Activated T-cell treated with anti-CD3 and anti-CD28 coated beads for 48 hours (primary cell): ENCODE measurements at regions not wholly inside any gene's neighbourhood (a gene's known extent, or its start where the extent isn't known, plus 50 kb on each side); places are given as distances from the start of the nearest gene placed in this dataset.
"Not testable (repeated sequence)": the region's sequence is repeated elsewhere in the genome, so short reads cannot be mapped to it uniquely, and the experiment has no call there.

Source experiments
- DNase-seq: peaks from one replicate; pipeline ENCODE4 v3.0.0-alpha.2; 2020; ENCODE audit warnings: low read depth

DNA sequence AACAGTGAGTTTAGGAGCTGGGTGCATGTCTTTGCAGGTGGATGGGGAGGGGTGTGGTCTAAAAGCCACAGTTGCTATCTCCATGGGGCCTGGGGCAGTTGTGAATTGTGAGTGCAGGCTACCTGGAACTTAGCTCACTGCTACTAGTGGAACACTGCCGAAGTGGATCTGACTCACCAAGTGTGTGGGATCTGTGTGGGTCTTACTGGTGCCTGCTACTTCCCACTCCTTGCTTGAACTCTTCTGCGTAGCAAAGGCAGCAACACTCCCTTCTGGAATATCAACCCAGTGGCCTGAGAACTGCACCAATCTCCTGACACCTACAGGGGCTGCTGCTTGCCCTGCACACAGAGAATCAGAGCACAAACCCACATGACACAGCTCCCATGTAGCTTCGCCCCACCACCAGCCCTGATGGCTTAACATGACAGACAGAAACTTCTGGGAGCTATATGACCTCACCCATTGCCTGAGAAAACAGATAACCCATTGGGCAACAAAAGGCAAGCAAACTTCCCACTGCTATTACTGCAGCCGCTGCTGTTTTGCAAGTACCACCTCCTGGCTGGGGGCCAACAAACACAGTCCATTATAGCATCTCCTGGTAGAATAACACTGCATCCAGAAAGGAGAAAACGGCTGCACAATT, 455.1 kb upstream of the DDX18 start:
- DNase-seq = no peak

DNA sequence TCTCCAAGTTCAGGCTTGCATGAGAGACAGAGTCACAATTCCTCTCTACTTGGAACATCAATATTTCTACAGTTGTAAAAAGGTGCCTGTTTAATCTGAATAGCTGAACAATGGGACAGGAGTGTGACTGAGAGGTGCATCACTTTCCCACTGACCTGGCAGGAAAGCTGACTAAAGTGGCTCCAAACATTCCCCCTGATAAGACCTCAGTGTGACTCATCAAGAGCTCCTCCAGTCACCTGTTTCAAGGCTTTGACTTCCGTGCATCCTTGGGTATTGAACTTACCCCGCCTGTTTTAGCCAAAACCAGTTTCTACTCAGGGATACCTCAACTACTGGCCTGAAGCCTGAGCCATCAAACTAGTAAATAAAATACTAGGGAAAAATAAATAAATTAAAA, 453.9 kb upstream of the DDX18 start:
- DNase-seq = no peak

DNA sequence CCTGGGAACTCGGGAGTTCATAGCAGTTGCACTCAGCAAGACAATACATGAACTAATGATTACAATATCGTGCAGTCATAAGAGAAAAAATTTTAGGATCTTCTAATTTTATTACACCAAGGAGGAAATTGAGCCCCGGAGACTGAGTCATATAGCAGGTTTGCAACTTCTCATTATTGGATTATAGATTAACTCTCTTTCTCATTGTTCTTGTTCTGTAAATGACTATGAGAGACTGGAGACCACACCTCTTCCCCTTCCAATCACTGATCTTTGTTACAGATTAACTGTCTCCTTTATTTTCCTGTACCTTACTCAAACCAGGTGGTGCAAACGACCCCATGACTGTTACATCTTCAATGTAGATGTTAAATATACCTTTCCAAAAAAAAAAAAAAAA, 435.8 kb upstream of the DDX18 start:
- no peak for DNase-seq

DNA sequence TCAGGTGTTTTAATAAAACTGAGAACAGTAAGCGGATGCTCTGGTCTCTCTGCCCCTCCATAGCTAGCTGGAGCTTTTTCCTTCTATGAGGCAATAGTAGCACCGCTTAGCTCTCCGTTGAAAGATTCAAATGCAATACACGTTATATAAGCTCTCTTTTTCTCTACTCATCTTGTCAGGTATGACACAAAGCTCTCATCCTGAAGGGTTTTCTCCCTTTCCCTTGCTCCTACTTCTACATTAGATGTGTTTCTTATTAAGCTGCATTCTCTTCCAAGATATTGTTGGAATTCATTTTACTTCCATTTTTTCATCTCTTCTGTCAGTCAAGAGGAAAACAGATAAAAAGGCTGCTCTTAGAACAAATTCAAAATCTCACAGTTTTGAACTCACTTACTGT, 434.6 kb upstream of the DDX18 start:
- no peak for DNase-seq

DNA sequence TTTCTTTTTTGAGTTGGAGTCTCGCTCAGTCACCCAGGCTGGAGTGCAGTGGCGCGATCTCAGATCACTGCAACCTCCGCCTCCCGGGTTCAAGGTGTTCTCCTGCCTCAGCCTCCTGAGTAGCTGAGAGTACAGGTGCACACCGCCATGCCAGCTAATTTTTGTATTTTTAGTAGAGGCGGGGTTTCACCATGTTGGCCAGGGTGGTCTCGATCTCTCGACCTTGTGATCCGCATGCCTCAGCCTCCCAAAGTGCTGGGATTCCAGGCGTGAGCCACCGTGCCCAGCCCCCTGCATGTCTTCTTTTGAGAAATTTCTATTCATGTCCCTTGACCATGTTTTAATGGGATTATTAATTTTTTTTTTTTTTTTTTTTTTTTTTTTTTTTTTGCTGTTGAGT, 430.5 kb upstream of the DDX18 start:
- not testable (repeated sequence) for DNase-seq

DNA sequence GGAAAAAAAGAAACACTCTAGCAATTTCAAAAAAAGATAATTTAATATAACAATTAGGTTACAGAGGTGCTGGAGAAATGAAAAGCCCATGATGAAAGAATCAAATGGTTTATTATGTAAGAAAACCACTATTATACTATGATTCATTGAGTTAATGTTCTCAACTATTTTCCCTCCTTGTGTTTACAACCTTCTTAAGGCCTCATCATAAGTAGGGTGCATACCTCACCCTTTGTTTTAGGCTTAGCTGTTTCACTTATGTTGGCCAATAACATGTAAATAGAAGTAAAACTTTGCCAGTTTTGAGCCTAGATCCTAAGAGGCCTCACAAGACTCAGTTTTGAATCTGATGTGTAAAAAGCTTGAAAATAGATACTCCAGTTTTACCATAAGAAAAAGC, 418.3 kb upstream of the DDX18 start:
- DNase-seq = no peak

DNA sequence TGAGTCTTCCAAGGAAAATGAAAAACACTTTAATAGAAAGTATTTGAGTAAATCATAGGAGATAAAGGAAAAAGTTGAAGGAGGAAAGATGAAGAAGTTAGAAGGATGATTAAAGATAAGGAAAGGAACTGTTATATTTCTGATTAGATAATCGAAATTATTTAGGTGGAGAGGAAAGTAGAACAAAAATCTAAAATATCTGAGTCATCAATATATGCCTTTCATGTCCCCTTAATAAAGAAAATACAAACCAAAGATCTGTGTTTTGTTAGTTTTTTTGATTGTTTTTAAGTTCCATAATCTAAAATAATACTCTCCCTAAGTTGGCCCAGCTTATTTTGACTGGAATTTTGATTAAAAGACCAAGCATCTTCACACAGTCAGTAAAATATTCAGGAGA, 412.9 kb upstream of the DDX18 start:
- no peak for DNase-seq

DNA sequence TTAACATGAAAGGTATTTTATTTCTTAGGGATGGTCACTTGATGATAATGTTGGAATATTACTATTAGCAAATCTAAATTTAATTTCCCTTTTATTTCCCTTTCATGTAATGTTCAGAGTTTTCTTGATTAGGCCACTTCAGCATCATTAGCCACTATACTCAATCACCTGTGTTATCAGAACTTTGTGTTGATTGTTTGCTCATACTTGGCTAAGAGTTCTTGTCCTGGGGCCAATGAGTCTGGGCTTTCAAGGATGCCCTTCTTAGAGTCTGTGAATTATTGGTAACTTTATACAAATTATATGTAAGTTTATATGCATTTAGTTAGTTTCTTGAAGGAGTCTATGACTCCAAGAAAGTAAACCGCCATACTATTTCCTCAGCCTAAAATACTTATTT, 408.0 kb upstream of the DDX18 start:
- DNase-seq = no peak

DNA sequence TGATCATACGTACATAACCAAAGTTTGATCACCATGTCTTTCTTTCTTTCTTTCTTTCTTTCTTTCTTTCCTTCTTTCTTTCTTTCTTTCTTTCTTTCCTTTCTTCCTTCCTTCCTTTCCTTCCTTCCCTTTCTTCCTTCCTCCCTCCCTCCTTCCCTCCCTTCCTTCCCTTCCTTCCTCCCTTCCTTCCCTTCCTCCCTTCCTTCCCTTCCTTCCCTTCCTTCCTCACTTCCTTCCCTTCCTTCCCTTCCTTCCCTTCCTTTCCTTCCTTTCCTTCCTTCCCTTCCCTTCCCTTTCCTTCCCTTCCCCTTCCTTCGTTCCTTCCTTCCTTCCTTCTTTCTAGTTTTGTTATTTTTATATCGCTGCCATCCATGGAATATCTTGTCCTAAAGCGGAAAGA, 406.7 kb upstream of the DDX18 start:
- no peak for DNase-seq

DNA sequence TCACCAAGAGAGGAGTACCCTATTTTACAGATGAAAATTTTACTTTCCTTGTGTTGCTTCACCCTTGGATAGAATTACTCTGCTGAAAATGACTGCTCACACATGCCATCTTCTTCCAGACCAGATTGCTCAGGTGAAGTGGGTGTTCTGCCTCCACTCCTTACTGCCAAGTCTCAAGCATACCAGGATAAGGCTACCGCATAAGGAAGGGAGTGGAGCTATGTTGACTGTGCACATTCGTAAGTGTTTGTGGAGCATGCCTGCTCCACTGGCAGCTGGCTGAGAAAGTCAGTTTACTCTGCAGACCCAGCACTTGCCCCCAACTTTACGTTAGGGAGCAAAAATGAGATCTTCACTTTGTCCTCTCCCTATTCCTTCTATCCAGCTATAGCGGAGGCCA, 405.0 kb upstream of the DDX18 start:
- DNase-seq = no peak

DNA sequence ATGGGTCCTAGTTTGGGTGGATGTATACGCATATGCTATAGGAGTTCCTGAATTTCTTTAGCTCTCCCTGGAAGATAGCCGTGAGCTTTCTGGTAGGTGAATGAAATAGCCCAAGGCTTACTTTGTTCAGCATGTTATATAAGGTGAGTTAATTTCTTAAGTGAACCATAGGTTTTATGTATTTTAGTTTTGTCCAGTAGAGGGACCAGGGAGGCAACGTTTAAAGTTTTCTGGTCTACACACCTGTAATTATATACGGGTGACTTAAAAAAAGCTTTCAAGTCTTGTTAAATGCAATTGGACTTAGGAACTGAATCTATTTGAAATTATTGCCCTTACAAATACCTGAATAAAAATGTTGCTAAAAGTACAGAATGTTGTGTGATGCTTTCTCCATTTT, 402.5 kb upstream of the DDX18 start:
- DNase-seq = no peak

DNA sequence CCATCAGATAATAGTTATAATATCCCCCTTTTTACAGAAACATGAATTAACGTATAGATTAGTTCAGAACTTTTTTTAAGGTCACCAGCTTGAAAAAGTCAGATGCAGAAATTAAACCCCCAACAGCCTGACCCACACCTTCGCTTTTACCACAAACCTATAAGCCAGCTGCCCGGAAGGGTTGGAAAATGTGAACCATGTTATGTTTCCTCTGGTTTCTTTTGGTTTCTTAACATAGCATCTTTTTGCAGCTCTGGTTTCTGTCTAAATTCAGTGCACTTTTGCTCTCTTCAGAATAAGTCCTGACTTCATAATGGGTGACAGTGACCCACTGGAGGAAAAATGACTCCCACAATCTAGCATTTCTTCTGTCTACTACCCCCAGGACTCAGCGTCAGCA, 381.7 kb upstream of the DDX18 start:
- DNase-seq = no peak

DNA sequence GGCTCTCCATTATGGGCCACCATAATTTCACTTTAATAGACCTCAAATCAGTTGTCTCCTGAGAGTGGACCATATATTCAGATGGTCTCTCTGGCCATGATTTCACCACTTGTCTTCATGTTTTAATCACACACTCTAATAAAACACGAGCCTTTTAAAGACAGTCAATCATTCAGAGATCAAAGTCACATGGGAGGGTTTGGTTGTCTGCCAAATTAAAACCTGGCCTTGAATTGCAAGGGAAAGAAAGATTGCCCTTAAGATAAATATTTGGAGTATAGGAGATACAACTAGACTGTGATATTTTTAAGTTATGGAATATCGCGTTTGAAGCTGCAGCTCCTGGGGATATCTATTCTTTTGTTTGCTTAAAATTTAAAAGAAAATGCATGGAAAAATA, 377.8 kb upstream of the DDX18 start:
- DNase-seq = no peak

DNA sequence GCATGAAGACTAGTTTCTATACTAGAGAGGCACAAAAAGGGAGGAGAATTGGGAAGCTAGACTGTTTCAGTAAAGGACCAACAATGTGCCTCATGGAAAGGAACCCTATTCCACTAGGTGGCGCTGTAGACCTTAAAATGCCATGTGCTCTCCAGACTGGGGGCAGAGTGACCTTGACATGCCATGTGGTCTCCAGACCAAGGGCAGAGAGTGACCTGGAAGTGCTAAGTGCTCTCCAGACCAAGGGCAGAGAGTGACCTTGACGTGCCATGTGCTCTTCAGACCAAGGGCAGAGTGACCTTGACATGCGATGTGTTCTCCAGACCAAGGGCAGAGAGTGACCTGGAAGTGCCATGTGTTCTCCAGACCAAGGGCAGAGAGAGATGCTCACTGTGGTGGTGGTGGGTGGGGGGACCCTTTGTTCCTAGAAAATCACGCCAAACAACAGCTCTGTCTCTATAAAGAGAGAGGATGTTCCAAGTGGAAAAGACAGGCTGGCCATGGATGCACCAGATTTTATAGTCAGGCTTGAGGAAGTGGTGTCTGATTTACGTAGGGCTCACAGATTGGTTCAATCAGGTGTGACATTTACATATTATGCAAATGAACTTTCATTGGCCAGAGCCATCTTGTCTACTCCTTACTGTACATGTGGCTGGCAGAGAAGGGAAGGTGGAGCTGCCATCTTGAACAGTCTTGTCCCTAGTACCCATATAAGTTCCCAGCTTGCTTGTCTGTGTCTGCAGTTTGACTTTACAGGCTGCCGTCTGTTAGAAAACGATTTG, 344.0 kb upstream of the DDX18 start:
- DNase-seq = peak; percentile 2

DNA sequence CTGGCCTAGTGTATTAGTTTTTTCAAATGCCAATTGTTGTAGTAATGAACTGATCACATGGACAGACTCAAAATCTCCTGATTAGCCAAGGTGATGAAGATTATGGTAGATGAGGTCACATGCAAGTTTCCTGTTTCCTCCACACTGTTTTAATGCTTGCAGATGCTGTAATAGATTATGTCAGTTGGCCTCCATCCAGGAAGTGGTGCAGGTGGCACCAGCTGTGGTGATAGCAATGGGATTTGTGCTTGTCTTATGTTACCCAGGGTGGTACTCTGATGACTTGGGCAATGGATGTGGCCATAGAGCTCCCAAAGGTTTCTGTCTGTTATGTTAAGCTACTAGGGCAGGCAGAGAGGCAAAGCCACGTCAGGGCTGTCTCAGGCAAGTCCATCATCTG, 332.9 kb upstream of the DDX18 start:
- no peak for DNase-seq

DNA sequence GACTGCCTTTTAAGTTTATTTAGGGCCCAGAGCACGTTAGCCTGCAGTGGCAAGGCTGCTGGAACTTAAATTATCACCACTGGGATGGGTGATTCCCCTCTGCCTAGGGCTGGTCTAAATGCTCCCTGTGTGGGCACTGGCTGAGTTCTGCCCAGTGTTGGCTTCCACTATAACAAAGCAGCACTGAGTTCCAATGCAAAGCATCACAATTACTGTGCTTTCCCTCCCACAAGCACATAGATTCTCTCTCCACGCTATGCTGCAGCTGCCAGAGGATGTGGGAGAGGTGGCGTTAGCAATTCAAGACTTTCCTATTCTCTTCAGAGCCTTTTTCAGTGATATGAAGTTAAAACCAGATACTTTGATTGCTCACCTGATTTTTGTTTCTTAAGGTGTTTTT, 328.9 kb upstream of the DDX18 start:
- DNase-seq = no peak

DNA sequence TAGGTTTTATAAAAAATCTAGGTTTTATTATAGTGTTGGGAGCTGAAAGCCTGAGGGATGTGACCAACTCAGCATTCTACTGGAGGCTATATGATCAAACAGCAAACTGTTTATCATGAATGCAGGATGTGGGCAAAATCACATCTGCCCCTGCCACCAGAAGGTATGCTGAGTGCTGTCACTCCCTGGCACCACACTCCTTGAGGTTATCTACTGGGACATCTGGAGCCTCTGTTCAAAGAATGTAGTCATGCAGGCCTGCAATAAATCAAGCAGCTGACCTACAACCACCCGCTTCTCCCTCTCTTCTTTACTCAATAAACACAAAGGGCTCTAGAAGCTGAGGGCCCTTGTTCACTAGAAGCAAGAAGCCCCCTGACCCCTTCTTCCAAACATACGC, 328.4 kb upstream of the DDX18 start:
- DNase-seq = no peak

DNA sequence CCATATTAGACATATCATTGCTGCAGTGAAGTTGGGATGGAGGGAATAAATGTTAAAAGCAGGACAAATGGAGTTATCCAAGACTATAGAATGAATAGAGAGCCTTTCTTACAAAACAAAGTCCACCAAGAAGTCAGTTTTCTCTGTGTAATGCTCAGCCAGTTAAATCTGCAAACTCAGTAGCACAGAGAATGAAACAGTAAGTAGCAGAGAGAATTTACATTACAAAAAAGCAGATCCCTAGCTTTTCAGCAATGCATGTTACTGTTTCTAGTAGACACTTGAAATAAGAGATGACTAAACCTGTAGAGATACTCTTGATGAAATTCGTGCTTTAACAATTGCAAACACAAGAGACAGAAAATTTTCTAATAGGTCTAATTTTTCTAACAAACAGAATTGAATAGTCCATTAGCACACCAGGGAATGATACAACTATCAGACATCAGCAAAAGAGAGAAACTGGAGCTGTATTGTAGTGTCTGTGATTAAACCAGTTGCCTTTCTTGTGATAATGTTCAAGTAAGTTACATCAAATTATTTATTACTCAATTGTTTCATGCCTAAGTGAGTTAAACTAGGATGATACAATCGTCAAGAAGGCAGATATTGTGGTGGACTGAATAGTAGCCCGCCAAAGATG, 322.2 kb upstream of the DDX18 start:
- no peak for DNase-seq

DNA sequence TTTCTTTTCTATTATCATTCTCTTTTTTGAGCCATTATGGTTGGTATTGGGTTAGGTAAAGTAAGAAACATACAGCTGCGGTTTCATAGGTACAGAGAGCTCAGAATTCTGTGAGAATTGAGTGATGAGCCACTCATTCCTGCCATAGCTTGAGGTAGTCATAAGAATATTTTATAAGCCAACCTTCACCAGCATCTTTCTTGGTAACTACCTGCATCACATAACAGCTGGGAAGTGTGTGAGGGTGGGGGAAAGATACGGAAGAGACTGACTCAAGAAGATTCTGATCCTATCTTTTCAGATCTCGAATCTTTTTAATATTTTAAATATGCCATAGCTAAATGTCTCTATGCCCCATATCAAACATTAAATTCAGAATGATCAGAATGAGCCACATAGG, 313.8 kb upstream of the DDX18 start:
- DNase-seq = no peak

DNA sequence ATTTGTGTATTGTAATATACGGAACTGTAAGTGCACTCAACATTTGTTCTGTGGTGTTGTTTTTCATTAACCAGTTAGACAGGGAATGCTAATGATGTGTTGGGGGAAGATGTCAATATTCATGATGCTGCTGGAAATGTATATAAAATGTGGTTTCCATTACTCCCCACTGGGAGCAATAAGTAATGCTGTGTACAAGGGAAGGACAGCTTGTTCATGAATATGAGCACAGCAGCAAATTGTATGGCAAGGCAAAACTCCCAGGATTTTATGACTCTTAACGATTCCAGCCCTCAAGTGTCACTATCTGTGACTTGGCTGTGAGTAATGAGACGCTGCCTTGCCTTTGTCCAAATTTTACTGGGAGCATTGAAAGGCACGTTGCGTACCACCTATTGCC, 312.4 kb upstream of the DDX18 start:
- no peak for DNase-seq

DNA sequence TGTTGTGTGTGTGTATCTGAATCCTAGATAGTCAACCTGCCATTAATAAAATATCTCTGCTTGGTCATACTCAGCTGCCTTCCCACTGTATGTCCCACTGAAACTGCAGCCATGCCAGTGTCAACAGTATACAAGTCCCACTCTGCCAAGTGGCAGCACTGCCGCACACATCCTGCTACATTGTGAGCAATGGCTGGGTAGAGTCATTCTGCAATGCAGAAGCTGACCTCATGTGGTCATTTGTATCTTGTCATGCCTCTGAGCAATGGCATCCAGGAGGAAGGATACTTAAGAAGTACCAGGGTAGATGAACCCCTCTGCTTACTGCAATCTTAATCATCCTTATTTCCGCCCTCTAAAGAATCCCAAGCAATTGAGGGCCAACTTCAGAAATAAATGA, 302.2 kb upstream of the DDX18 start:
- DNase-seq = no peak

DNA sequence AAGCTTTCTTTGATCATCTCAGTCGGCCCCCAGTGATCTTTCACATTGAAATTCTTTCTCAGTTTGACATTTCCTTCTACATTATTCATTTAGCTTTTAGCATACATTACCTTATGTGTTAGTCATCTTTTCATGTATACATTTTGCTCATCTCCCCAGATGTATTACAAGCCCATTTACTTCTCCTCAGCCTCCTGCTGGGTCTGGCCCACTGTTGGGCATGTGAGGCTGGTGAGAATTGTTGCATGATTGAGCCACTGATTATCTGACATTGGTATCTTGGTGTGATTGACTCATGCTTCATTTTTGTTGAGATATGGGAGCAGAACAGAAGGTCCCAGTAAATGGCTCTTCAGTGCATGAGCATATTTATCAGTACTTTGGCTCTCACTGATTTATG, 300.1 kb upstream of the DDX18 start:
- DNase-seq = no peak

DNA sequence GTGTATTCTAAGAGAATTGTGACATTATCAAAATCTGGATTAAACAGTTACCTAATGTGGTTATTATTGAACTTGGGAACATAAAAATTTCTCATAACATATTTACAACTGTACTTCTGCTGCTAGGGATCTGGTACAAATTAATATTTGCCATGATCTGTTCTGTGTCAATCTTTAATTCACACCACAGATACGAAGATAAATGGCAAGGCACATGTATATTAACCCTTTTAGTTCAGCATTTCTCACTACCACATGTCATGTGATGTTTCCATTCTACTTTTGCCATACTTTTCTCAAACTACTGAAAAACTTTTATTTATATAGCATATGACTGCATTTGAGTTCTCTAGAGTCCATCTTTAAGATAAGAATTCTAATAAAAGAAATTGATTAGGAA, 295.3 kb upstream of the DDX18 start:
- no peak for DNase-seq

DNA sequence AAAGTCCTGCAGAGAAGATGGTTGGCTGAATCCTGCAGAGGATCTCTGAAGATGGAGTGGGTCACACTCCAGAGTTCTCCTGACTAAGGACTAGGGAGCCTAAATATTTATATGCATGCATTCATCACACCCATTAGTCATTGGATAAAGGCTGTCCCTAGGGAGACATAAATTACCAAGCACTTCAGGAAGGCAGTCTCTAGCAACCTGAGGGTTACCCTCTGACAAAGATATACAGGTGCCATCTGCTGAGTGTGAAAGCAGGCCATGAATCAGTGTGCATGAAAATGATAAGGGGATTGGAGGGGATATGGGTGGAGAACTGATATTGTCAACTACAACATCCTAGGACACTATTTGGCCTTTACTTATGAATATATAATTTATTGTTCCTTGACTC, 294.8 kb upstream of the DDX18 start:
- no peak for DNase-seq
